ENCODE measurements at regions not wholly inside any gene's neighbourhood (a gene's known extent, or its start where the extent isn't known, plus 50 kb on each side); places are given as distances from the start of the nearest gene placed in this dataset.

- Histone ChIP-seq H3K9me2 (replicated peaks; ENCODE audit: insufficient read depth, low read length) (no peaks in the 10 kb centered on the region), H4K20me1 (ENCODE audit: insufficient read depth, low read length) (no peaks in the 10 kb centered on the region), H3K79me2 (ENCODE audit: low read length) (no peaks in the 10 kb centered on the region), H3K27me3 (replicated peaks; ENCODE audit: insufficient read depth, low read length) (no peaks in the 10 kb centered on the region), H3K4me3 (ENCODE audit: low read length) (no peak overlapping the region), H3K4me1 (ENCODE audit: low read length) (no peaks in the 10 kb centered on the region), H3K27ac (ENCODE audit: low read length) (no peak overlapping the region), H3F3A (ENCODE audit: insufficient read depth, low read length) (no peaks in the 10 kb centered on the region), H2AFZ (ENCODE audit: low read length) (no peak overlapping the region), H3K4me2 (ENCODE audit: low read depth, low read length) (no peak overlapping the region), H3K9ac (ENCODE audit: low read length) (no peak overlapping the region), H3K9me3 (replicated peaks; ENCODE audit: insufficient read depth, low read length) (no peaks in the 10 kb centered on the region), H3K36me3 (replicated peaks; ENCODE audit: insufficient read depth, low read length) (no peaks in the 10 kb centered on the region)
- no peak for TF ChIP-seq EZH2phosphoT487 (IDR thresholded peaks at IDR 0.05; ENCODE audit: low read length)
- TF ChIP-seq EZH2 (optimal IDR thresholded peaks at IDR 0.05; ENCODE audit: low read depth, low read length) = no peak
- no peak for TF ChIP-seq CTCF (IDR thresholded peaks at IDR 0.05; ENCODE audit: low read length)
- no peak for DNase-seq
Observed at GRCh38 chr13:72284791-72285190, 417.8 kb upstream of the DACH1 start.

- Histone ChIP-seq H3K27ac (ENCODE audit: low read length) (no peak overlapping the region), H3K4me3 (ENCODE audit: low read length) (no peak overlapping the region), H3F3A (ENCODE audit: insufficient read depth, low read length) (no peaks in the 10 kb centered on the region), H4K20me1 (ENCODE audit: insufficient read depth, low read length) (no peaks in the 10 kb centered on the region), H3K27me3 (replicated peaks; ENCODE audit: insufficient read depth, low read length) (no peaks in the 10 kb centered on the region), H3K4me2 (ENCODE audit: low read depth, low read length) (no peak overlapping the region), H3K36me3 (replicated peaks; ENCODE audit: insufficient read depth, low read length) (no peaks in the 10 kb centered on the region), H3K79me2 (ENCODE audit: low read length) (no peaks in the 10 kb centered on the region), H2AFZ (ENCODE audit: low read length) (no peak overlapping the region), H3K9me3 (replicated peaks; ENCODE audit: insufficient read depth, low read length) (no peaks in the 10 kb centered on the region), H3K4me1 (ENCODE audit: low read length) (no peaks in the 10 kb centered on the region), H3K9ac (ENCODE audit: low read length) (no peak overlapping the region), H3K9me2 (replicated peaks; ENCODE audit: insufficient read depth, low read length) (no peaks in the 10 kb centered on the region)
- no peak for DNase-seq
- TF ChIP-seq EZH2phosphoT487 (IDR thresholded peaks at IDR 0.05; ENCODE audit: low read length) = no peak
- TF ChIP-seq CTCF (IDR thresholded peaks at IDR 0.05; ENCODE audit: low read length) = no peak
- no peak for TF ChIP-seq EZH2 (optimal IDR thresholded peaks at IDR 0.05; ENCODE audit: low read depth, low read length)
Observed at GRCh38 chr13:72261732-72262131, 394.7 kb upstream of the DACH1 start.

- H3K9me3 ChIP-seq (replicated peaks; ENCODE audit: insufficient read depth, low read length) = no peaks in the 10 kb centered on the region
- no peaks in the 10 kb centered on the region for H3K9me2 ChIP-seq (replicated peaks; ENCODE audit: insufficient read depth, low read length)
- H3K79me2 ChIP-seq (ENCODE audit: low read length) = no peaks in the 10 kb centered on the region
- H3K27ac ChIP-seq (ENCODE audit: low read length) = no peak overlapping the region
- H3F3A ChIP-seq (ENCODE audit: insufficient read depth, low read length) = no peaks in the 10 kb centered on the region
- no peaks in the 10 kb centered on the region for H4K20me1 ChIP-seq (ENCODE audit: insufficient read depth, low read length)
- H3K4me3 ChIP-seq (ENCODE audit: low read length) = no peak overlapping the region
- DNase-seq = no peak
- no peak overlapping the region for H2AFZ ChIP-seq (ENCODE audit: low read length)
- TF ChIP-seq CTCF (IDR thresholded peaks at IDR 0.05; ENCODE audit: low read length) (no peak), EZH2phosphoT487 (IDR thresholded peaks at IDR 0.05; ENCODE audit: low read length) (no peak), EZH2 (optimal IDR thresholded peaks at IDR 0.05; ENCODE audit: low read depth, low read length) (no peak)
- no peak overlapping the region for H3K4me2 ChIP-seq (ENCODE audit: low read depth, low read length)
- no peak overlapping the region for H3K9ac ChIP-seq (ENCODE audit: low read length)
- no peaks in the 10 kb centered on the region for H3K4me1 ChIP-seq (ENCODE audit: low read length)
- H3K36me3 ChIP-seq (replicated peaks; ENCODE audit: insufficient read depth, low read length) = no peaks in the 10 kb centered on the region
- no peaks in the 10 kb centered on the region for H3K27me3 ChIP-seq (replicated peaks; ENCODE audit: insufficient read depth, low read length)
Observed at GRCh38 chr13:72259528-72259927, 392.5 kb upstream of the DACH1 start.
